ENCODE measurements at regions not wholly inside any gene's neighbourhood (a gene's known extent, or its start where the extent isn't known, plus 50 kb on each side); places are given as distances from the start of the nearest gene placed in this dataset.
"Not testable (repeated sequence)": the region's sequence is repeated elsewhere in the genome, so short reads cannot be mapped to it uniquely, and the experiment has no call there.

- DNase-seq: no peak
Measured at GRCh38 chr1:226461087-226461486, 53.2 kb upstream of the PARP1 start.

GRCh38 chr1:226463925-226464586, 56.2 kb upstream of the PARP1 start:
- ATAC-seq: no peak
- no peak for DNase-seq

More at GRCh38 chr1:226461087-226461486, 53.2 kb upstream of the PARP1 start:
- no peak for ATAC-seq

DNA sequence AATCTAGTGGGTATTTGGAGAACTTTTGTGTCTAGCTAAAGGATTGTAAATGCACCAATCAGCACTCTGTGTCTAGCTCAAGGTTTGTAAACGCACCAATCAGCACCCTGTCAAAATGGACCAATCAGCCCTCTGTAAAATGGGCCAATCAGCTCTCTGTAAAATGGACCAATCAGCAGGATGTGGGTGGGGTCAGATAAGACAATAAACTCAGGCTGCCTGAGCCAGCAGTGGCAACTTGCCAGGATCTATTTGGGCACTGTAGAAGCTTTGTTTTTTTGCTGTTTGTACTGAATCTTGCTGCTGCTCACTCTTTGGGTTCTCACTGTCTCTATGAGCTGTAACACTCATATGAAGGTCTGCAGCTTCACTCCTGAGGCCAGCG, 56.7 kb upstream of the PARP1 start:
- not testable (repeated sequence) for ATAC-seq, DNase-seq

GRCh38 chr1:226466296-226466695, 58.4 kb upstream of the PARP1 start:
- ATAC-seq (no peak), DNase-seq (no peak)

DNA sequence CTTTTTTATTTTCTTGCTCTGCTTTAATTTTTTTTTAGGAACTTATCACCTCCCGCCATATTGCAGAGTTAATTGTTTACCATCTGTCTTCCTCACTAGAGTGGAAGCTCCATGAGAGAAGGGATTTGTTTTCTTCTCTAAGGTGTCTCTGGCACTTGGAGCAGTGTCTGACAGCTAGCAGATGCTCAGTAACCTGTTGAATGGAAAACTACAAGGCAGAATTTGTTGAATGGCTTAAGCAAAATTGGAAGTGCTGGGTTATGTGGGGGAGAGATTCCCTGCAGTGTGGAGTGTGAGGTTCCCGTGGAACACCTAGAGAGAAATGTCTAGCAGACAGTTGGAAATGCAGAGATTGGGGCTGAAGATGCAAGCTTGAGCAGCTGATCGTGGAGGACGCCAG, 59.5 kb upstream of the PARP1 start:
- ATAC-seq (no peak), DNase-seq (no peak)

- ATAC-seq (no peak), DNase-seq (no peak)
Measured at GRCh38 chr1:226470921-226471866, 63.3 kb upstream of the PARP1 start.

DNA sequence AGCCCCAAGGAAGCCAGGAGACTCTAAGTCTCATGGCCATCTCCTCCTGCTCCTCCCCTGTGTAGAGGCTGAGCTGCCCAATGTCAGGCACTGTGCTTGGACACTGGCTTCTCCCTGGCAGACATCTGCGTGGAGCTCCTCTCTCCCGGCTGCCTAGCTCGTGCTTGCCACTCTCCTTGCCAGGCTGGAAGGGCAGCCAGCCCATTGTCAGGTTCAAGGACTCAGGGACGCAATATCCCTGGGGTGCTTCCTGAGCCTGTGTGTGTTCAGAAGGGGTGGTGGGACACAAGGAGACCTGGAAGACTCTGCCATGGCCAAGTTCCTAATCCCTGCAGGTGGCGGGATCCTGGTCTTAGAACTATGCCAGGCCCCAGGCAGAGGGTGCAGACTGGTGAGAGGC, 65.4 kb upstream of the PARP1 start:
- DNase-seq (no peak), ATAC-seq (no peak)

DNA sequence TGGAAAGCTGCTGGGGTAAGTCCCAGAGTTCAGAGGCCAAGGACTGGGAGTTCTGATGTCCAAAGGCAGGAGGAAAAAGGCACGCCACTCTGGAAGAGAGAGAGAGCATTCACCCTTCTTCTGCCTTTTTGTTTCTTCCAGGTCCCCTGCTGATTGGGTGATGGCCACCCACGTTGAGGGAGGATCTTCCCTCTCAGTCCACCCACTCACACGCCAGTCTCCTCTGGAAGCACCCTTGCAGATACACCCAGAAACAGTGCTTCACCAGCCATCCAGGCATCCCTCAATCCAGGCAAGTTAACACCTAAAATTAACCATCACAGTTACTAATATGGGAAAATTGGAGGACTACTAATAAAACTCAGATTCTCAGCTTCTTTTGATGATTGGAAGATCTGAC, 66.1 kb upstream of the PARP1 start:
- DNase-seq (no peak), ATAC-seq (no peak)

- DNase-seq (no peak), ATAC-seq (no peak)
Measured at GRCh38 chr1:226474443-226475141, 66.7 kb upstream of the PARP1 start.

DNA sequence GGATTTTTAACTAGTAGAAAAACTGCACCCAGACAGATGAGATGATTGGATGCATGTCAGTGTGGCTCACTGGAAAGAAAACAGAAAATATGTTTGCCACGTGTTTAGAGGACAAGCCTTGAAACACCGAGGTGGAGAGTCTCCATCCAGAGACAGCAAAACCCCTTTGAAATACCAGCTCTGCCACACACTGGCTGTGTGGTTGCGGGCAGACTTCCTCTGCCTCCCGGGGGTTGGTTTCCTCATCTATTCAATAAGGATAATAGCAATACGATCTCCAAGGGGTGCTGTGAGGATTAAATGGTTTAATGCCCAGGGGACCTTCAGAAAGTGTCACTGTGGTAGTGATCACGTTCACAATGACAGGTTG, 67.2 kb upstream of the PARP1 start:
- DNase-seq: no peak
- ATAC-seq: no peak

- ATAC-seq (no peak), DNase-seq (no peak)
Measured at GRCh38 chr1:226476066-226476465, 68.2 kb upstream of the PARP1 start.

DNA sequence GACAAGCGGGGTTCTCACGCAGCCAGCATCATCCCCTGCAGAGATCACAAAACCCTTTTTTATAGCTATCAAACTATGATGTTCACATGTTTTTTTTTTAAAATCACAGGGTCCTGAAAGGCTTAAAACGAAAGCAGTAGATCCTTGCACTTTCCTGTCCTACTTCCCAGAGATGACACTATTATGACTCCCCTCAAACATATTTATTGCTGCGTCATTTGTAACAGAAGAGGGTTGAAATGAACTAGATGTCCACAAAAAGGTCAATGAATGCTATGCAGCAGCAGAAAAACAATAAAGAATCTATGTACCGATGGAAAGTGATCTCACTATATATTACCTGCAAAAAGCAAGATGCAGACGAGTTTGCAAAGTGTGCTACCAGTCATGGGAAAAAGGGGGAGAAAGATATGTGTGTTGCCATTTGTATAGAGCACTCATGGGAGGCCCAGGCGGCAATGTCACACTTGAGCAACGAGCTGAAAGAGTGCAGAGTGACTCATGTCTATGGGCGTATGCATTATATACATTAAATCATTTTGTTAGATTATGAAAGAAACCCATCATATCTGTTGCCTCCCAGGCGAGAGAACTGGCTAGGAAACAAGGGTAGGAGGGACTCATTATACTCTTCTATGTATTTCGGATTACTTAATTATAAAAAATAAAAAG, 68.9 kb upstream of the PARP1 start:
- ATAC-seq: no peak
- DNase-seq: no peak

DNA sequence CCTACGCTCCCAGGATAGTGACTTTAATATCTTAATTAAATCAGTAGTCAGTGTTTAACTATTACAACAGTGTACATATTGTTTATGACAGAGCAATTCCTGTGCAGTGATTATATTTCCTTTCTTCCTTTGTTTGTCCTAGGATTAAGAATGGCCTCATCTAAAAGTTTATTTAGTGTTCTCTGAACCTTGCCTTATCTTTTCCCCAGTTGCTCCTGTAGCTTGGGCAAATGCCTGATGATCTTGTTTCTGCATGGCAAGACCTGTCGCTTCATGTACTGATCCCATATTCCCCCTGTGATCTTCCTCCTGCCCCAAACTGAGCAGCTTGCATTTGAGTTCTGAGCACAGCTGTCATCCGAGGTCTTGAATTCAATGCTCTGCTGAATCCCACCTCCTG, 69.1 kb upstream of the STUM start:
- DNase-seq (no peak), ATAC-seq (no peak)

- no peak for ATAC-seq
- no peak for DNase-seq
Measured at GRCh38 chr1:226480461-226480860, 68.1 kb upstream of the STUM start.

DNA sequence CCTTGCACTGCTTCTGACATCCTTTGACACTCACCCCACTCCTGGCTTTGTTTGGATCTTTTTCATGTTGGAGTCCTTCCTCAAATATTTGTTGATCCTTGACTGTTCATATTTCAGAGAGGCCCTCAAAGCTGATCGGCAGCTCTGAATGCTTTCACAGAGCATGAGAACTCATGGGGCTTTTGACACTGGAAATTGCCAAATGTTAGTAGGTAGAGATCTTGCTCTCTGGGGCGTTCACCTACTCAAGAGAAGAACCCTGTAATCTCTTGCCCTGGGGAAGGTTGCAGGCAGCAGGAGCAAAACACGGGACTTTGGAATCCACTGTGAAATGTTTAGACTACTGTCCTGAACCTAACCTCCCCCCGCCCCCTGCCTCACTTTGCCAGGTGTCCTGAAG, 67.4 kb upstream of the STUM start:
- DNase-seq (no peak), ATAC-seq (no peak)

- ATAC-seq: no peak
Measured at GRCh38 chr1:226482196-226482595, 66.4 kb upstream of the STUM start.

DNA sequence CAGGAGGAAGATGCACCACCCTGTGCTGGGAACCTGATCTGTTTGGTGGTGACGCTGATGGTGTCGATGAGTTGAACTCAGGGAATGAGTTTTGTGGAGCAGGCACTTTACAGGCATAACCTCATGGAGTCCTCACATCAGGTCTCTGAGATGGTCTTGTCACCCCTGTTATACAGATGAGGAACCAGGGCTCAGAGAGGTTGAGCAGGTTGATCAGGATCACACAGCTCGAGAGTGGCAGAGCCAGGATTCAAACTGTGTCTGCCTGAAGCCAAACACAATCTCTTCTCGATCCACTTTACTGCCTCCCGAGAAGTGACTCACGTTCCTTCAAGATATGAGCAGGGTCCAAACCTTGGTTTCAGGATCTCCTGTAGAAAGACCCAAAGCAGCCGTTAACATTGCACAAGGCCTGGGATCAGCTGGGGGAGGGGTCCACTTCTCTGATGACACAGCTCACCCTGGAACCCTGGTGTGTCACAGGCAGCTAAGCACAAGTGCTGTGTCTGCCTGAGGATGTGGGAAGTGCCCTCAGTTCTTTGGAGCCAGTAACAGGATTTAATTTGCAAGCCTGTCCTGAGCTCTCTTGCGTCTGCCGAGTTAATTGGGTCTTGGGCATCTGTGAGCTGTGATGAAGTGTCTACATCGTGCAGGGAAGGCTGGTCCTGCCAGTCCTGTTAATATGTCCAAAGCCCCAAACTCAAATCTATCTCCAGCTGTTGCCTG, 65.4 kb upstream of the STUM start:
- DNase-seq (no peak), ATAC-seq (no peak)

More at GRCh38 chr1:226482196-226482595, 66.4 kb upstream of the STUM start:
- DNase-seq: no peak

DNA sequence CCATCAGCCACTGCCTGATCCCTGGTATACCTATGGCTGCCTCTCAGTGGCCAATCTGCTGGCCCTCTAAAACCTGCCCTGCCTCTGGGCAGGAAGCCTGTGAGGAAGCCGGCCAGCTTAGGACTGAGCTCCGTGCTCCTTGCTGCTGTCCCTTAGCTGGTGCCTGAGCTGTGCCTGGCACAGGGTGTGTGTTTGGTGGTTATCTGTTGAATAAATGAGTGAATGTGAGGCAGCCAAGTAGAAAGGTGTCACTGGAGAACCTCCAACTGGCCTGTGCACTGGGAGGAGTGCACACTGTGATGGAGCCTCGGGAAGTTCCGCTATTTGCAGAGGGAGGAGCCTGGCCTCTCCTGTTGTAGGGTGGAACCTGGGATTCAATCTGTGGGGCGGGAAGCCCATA, 63.4 kb upstream of the STUM start:
- no peak for ATAC-seq
- no peak for DNase-seq

- DNase-seq (no peak), ATAC-seq (no peak)
Measured at GRCh38 chr1:226486161-226486560, 62.4 kb upstream of the STUM start.

DNA sequence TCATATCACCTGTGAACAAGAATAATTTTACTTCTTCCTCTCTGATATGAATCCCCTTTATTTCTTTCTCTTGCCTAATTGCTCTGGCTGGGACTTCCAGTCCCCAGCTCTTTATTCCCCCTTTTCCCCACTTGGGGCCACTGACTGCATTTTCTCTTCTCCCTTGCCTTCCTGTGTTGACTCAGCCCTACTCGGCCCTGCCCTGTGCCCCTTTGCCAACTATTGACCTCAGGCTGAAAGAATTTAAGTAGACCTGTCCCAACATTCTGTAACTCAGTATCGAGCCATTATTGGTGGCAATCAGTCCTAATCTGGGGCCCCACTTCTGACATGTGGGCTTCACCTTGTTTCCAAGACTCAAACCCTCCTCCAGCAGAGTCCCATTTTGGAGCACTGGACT, 60.6 kb upstream of the STUM start:
- no peak for DNase-seq
- no peak for ATAC-seq

- ATAC-seq (peak; percentile 74), DNase-seq (peak; percentile 36)
Measured at GRCh38 chr1:226489718-226490425, 58.7 kb upstream of the STUM start.

All from stimulated activated naive CD8-positive, alpha-beta T cell treated with anti-CD3 and anti-CD28 coated beads, Interleukin-15, Interleukin-2, amounts not matched to agents 100 U/mL and 50 U/mL, for 24 hours (primary cell).